ENCODE measurements at regions not wholly inside any gene's neighbourhood (a gene's known extent, or its start where the extent isn't known, plus 50 kb on each side); places are given as distances from the start of the nearest gene placed in this dataset.

DNA sequence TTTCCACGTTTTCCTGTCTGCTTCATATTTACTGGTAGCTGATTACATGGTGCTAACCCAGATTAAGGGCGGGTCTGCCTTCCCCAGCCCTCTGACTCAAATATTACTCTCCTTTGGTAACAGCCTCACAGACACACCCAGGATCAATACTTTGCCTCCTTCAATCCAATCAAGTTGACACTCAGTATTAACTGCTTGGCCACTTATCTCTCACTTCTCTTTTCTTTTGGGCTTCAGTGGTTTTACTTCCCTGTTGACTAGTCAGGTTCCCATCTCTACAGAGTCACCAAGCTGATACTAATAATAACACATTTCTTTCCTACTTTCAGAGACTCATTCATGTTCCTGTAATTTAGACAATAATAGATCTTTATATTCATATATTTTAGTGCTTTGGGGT is 302.2 kb upstream of the MAP2 start (continued):
- TF ChIP-seq CTCF (conservative IDR thresholded peaks at IDR 0.05; ENCODE audit: low read depth in 2 of 2) = no peak
- TF ChIP-seq CREB1 (CRISPR knock-in tag; IDR thresholded peaks at IDR 0.05; ENCODE audit: low read depth) = no peak
- no peak for TF ChIP-seq JUNB (IDR thresholded peaks at IDR 0.05; ENCODE audit: unreplicated experiment)
- TF ChIP-seq POLR2AphosphoS5 (IDR thresholded peaks at IDR 0.05; ENCODE audit: low read depth) = no peak
- no peak for TF ChIP-seq NANOG (IDR thresholded peaks at IDR 0.05; ENCODE audit: borderline replicate concordance)
- TF ChIP-seq EZH2 (IDR thresholded peaks at IDR 0.05; ENCODE audit: low read depth, unreplicated experiment) = no peak
- no peak for TF ChIP-seq REST (IDR thresholded peaks at IDR 0.05; ENCODE audit: unreplicated experiment)
- no peak for TF ChIP-seq ZNF331 (CRISPR knock-in tag; IDR thresholded peaks at IDR 0.05; ENCODE audit: low read depth)

DNA sequence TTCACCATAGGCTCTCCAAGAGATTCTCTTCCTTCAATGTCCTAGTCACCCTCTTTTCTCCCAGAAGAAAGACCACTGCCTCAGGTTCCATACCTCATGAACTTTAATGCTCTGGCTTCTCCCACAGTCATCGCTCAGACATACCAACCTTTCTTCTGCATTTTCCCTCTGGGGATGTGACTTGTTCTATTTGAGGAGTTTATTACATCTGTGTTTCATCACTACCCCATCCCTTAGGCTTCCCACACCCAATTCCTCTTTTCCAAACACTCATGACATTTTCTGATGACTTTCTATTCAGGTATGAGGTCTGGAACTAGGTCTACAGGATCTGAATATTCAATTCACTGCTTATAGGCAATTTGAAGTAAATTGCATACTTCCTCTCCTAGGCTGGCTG is 298.6 kb upstream of the MAP2 start:
- no peak overlapping the region for H3K4me3 ChIP-seq
- no peak overlapping the region for H3K27ac ChIP-seq (ENCODE audit: low read depth)
- no peak for TF ChIP-seq REST (IDR thresholded peaks at IDR 0.05; ENCODE audit: unreplicated experiment)
- no peak for TF ChIP-seq CTCF (conservative IDR thresholded peaks at IDR 0.05; ENCODE audit: low read depth in 2 of 2)
- TF ChIP-seq POLR2AphosphoS5 (IDR thresholded peaks at IDR 0.05; ENCODE audit: low read depth) = no peak
- TF ChIP-seq CREB1 (CRISPR knock-in tag; IDR thresholded peaks at IDR 0.05; ENCODE audit: low read depth) = no peak
- TF ChIP-seq STAT1 (IDR thresholded peaks at IDR 0.05; ENCODE audit: unreplicated experiment) = no peak
- no peak for TF ChIP-seq JUNB (IDR thresholded peaks at IDR 0.05; ENCODE audit: unreplicated experiment)
- no peak for TF ChIP-seq ZNF114 (CRISPR knock-in tag; IDR thresholded peaks at IDR 0.05)
- TF ChIP-seq EZH2phosphoT487 (IDR thresholded peaks at IDR 0.05; ENCODE audit: unreplicated experiment) = no peak
- TF ChIP-seq, protein P1, sequence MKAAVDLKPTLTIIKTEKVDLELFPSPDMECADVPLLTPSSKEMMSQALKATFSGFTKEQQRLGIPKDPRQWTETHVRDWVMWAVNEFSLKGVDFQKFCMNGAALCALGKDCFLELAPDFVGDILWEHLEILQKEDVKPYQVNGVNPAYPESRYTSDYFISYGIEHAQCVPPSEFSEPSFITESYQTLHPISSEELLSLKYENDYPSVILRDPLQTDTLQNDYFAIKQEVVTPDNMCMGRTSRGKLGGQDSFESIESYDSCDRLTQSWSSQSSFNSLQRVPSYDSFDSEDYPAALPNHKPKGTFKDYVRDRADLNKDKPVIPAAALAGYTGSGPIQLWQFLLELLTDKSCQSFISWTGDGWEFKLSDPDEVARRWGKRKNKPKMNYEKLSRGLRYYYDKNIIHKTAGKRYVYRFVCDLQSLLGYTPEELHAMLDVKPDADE (IDR thresholded peaks at IDR 0.05) = no peak
- no peak for TF ChIP-seq NANOG (IDR thresholded peaks at IDR 0.05; ENCODE audit: borderline replicate concordance)
- no peak for TF ChIP-seq ZNF331 (CRISPR knock-in tag; IDR thresholded peaks at IDR 0.05; ENCODE audit: low read depth)
- TF ChIP-seq EZH2 (IDR thresholded peaks at IDR 0.05; ENCODE audit: low read depth, unreplicated experiment) = no peak

More for the DNA sequence above, 298.6 kb upstream of the MAP2 start:
- Mint-ChIP-seq H3K27ac (no peak overlapping the region), H3K36me3 (ENCODE audit: low read depth) (peaks cover 3% of the 10 kb centered on the region), H3K4me1 (peaks cover 5% of the 10 kb centered on the region; the same call in 2 of the 3 replicates), H3K9me3 (peaks cover 4% of the 10 kb centered on the region; the same call in 2 of the 3 replicates), H3K27me3 (ENCODE audit: insufficient read depth, low read depth, poor library complexity) (no peaks in the 10 kb centered on the region), H3K4me3 (no peak overlapping the region)
- Histone ChIP-seq H3K4me1 (ENCODE audit: insufficient read depth) (no peaks in the 10 kb centered on the region), H4K20me1 (replicated peaks; ENCODE audit: insufficient read depth) (no peaks in the 10 kb centered on the region), H3K36me3 (ENCODE audit: insufficient read depth) (no peaks in the 10 kb centered on the region; the same call in 1 of the 2 replicates), H3K4me2 (no peak overlapping the region), H3K9me2 (ENCODE audit: insufficient read depth) (peaks cover 11% of the 10 kb centered on the region), H3F3A (replicated peaks; ENCODE audit: low read depth) (no peaks in the 10 kb centered on the region), H2AFZ (no peak overlapping the region), H3K79me2 (replicated peaks; ENCODE audit: insufficient read depth) (no peaks in the 10 kb centered on the region), H3K27me3 (ENCODE audit: insufficient read depth) (no peaks in the 10 kb centered on the region)
- DNase-seq (ENCODE audit: low spot score) = no peak
- ATAC-seq = no peak
